SIG-M5 treated with dmso at 0.1 percent for 504 hours (cell line): ENCODE measurements at regions not wholly inside any gene's neighbourhood (a gene's known extent, or its start where the extent isn't known, plus 50 kb on each side); places are given as distances from the start of the nearest gene placed in this dataset.
"Not testable (repeated sequence)": the region's sequence is repeated elsewhere in the genome, so short reads cannot be mapped to it uniquely, and the experiment has no call there.

Experiments
- DNase-seq: peaks from one replicate; lab custom pipeline; 2025; ENCODE audit not compliant: unreplicated experiment; lab: John Stamatoyannopoulos, UW

- no peak for DNase-seq
Observed at GRCh38 chr9:118630079-118630478, 739.2 kb downstream of the BRINP1 start.

GRCh38 chr9:118630931-118631595 is 738.2 kb downstream of the BRINP1 start:
- DNase-seq, result no peak

GRCh38 chr9:118631956-118632355 is 737.3 kb downstream of the BRINP1 start:
- DNase-seq, result no peak

- DNase-seq, result no peak
Observed at GRCh38 chr9:118635416-118635815, 733.8 kb downstream of the BRINP1 start.

GRCh38 chr9:118637681-118638080 is 731.6 kb downstream of the BRINP1 start:
- DNase-seq, result no peak

GRCh38 chr9:118640836-118641560 is 728.2 kb downstream of the BRINP1 start:
- no peak for DNase-seq

- DNase-seq, result no peak
Observed at GRCh38 chr9:118643118-118643517, 726.1 kb downstream of the BRINP1 start.

- no peak for DNase-seq
Observed at GRCh38 chr9:118644066-118644465, 725.2 kb downstream of the BRINP1 start.

GRCh38 chr9:118647331-118647730 is 721.9 kb downstream of the BRINP1 start:
- DNase-seq, result no peak

- DNase-seq, result no peak
Observed at GRCh38 chr9:118650417-118650816, 718.8 kb downstream of the BRINP1 start.

- no peak for DNase-seq
Observed at GRCh38 chr9:118651511-118651910, 717.7 kb downstream of the BRINP1 start.

- no peak for DNase-seq
Observed at GRCh38 chr9:118652258-118652657, 717.0 kb downstream of the BRINP1 start.

- DNase-seq, result no peak
Observed at GRCh38 chr9:118652912-118653311, 716.3 kb downstream of the BRINP1 start.

- no peak for DNase-seq
Observed at GRCh38 chr9:118659011-118659410, 710.2 kb downstream of the BRINP1 start.

GRCh38 chr9:118665226-118665919 is 703.9 kb downstream of the BRINP1 start:
- no peak for DNase-seq

GRCh38 chr9:118670011-118670953 is 699.0 kb downstream of the BRINP1 start:
- DNase-seq, result no peak

- DNase-seq, result no peak
Observed at GRCh38 chr9:118674942-118675341, 694.3 kb downstream of the BRINP1 start.

GRCh38 chr9:118677936-118678653 is 691.1 kb downstream of the BRINP1 start:
- DNase-seq, result not testable (repeated sequence)

- no peak for DNase-seq
Observed at GRCh38 chr9:118686959-118687358, 682.3 kb downstream of the BRINP1 start.

GRCh38 chr9:118689280-118689679 is 680.0 kb downstream of the BRINP1 start:
- DNase-seq, result no peak
